Colonic mucosa (tissue), 4 donors: ENCODE measurements at regions not wholly inside any gene's neighbourhood (a gene's known extent, or its start where the extent isn't known, plus 50 kb on each side); places are given as distances from the start of the nearest gene placed in this dataset.

ENCODE experiments used
- DNase-seq: peaks from one replicate; pipeline ENCODE4 v3.0.0-alpha.2; 2020
- H3K27ac ChIP-seq: fragments of 200-600 bp; one replicate; pipeline ENCODE4 v1.8.0; 2021
- H3K27me3 ChIP-seq: fragments of 200-600 bp; one replicate; pipeline ENCODE4 v1.8.0; 2021
- H3K36me3 ChIP-seq: fragments of 200-600 bp; one replicate; pipeline ENCODE4 v1.8.0; 2021
- H3K4me1 ChIP-seq: fragments of 200-600 bp; one replicate; pipeline ENCODE4 v1.8.0; 2021; ENCODE audit warnings: mild to moderate bottlenecking
- H3K4me3 ChIP-seq: fragments of 200-600 bp; one replicate; pipeline ENCODE4 v1.8.0; 2021
- H3K9ac ChIP-seq, 2 donors: one replicate each; pipeline ENCODE4 v1.7.0; 2013; ENCODE audit warnings: control low read depth in 2 of 2, low read depth in 2 of 2, low read length in 2 of 2
- H3K9me3 ChIP-seq: fragments of 200-600 bp; one replicate; pipeline ENCODE4 v1.8.0; 2021
- CTCF ChIP-seq: fragments of 200-600 bp; IDR thresholded peaks from one replicate; pipeline ENCODE4 v1.8.0; 2022; ENCODE audit warnings: antibody characterized with exemption, mild to moderate bottlenecking
- intact Hi-C: fragments of 100-400 bp; cut with DNase I; formaldehyde crosslinking; loops from one replicate; pipeline ENCODE4 v1.14.1; 2022
- donor health status: healthy.
- donor health status: DM: no; HTN: no; CAD: no.
- donor health status: DM: no; HTN: no; CAD: no.

- no peak overlapping the region for H3K27ac ChIP-seq
- no peak for TF ChIP-seq CTCF
- intact Hi-C loops, result no loop called here
- H3K9ac ChIP-seq, result no peak overlapping the region
- H3K9me3 ChIP-seq, result no peaks in the 10 kb centered on the region
- DNase-seq, result no peak
- H3K4me1 ChIP-seq, result no peaks in the 10 kb centered on the region
- H3K36me3 ChIP-seq, result no peaks in the 10 kb centered on the region
- H3K27me3 ChIP-seq, result no peaks in the 10 kb centered on the region
- no peak overlapping the region for H3K4me3 ChIP-seq
Observed at GRCh38 chr10:8586504-8586903, 532.0 kb downstream of the GATA3 start.

- no peak for TF ChIP-seq CTCF
- Histone ChIP-seq H3K4me3 (no peak overlapping the region), H3K9me3 (no peaks in the 10 kb centered on the region), H3K27ac (no peak overlapping the region), H3K4me1 (no peaks in the 10 kb centered on the region), H3K27me3 (no peaks in the 10 kb centered on the region), H3K9ac (no peak overlapping the region), H3K36me3 (no peaks in the 10 kb centered on the region)
- intact Hi-C loops, result no loop called here
- DNase-seq, result no peak
Observed at GRCh38 chr10:8588135-8588534, 533.6 kb downstream of the GATA3 start.

- Histone ChIP-seq H3K4me3 (no peak overlapping the region), H3K27me3 (no peaks in the 10 kb centered on the region), H3K9ac (no peak overlapping the region), H3K36me3 (no peaks in the 10 kb centered on the region), H3K9me3 (no peaks in the 10 kb centered on the region), H3K27ac (no peak overlapping the region), H3K4me1 (no peaks in the 10 kb centered on the region)
- intact Hi-C loops, result no loop called here
- DNase-seq, result no peak
- no peak for TF ChIP-seq CTCF
Observed at GRCh38 chr10:8590518-8590917, 536.0 kb downstream of the GATA3 start.

- H3K4me1 ChIP-seq, result no peaks in the 10 kb centered on the region
- H3K27ac ChIP-seq, result no peak overlapping the region
- no peak for TF ChIP-seq CTCF
- H3K9ac ChIP-seq, result no peak overlapping the region
- H3K27me3 ChIP-seq, result no peaks in the 10 kb centered on the region
- intact Hi-C loops, result no loop called here
- DNase-seq, result no peak
- no peaks in the 10 kb centered on the region for H3K36me3 ChIP-seq
- no peaks in the 10 kb centered on the region for H3K9me3 ChIP-seq
- H3K4me3 ChIP-seq, result no peak overlapping the region
Observed at GRCh38 chr10:8591640-8592039, 537.2 kb downstream of the GATA3 start.

- no peak for DNase-seq
- no peak for TF ChIP-seq CTCF
- Histone ChIP-seq H3K27me3 (no peaks in the 10 kb centered on the region), H3K27ac (no peak overlapping the region), H3K4me3 (no peak overlapping the region), H3K9me3 (no peaks in the 10 kb centered on the region), H3K9ac (no peak overlapping the region), H3K36me3 (no peaks in the 10 kb centered on the region), H3K4me1 (no peaks in the 10 kb centered on the region)
- intact Hi-C loops, result no loop called here
Observed at GRCh38 chr10:8594176-8594575, 539.7 kb downstream of the GATA3 start.

- no peak overlapping the region for H3K4me3 ChIP-seq
- H3K9me3 ChIP-seq, result no peaks in the 10 kb centered on the region
- H3K27ac ChIP-seq, result no peak overlapping the region
- no peak overlapping the region for H3K9ac ChIP-seq
- H3K27me3 ChIP-seq, result no peaks in the 10 kb centered on the region
- H3K36me3 ChIP-seq, result no peaks in the 10 kb centered on the region
- no peaks in the 10 kb centered on the region for H3K4me1 ChIP-seq
- DNase-seq, result no peak
- TF ChIP-seq CTCF, result no peak
- intact Hi-C loops, result no loop called here
Observed at GRCh38 chr10:8594711-8595110, 540.2 kb downstream of the GATA3 start.
